ENCODE measurements at regions not wholly inside any gene's neighbourhood (a gene's known extent, or its start where the extent isn't known, plus 50 kb on each side); places are given as distances from the start of the nearest gene placed in this dataset.

GRCh38 chr2:8405334-8405733, 276.5 kb upstream of the ID2 start:
- TF ChIP-seq YY1 (IDR thresholded peaks at IDR 0.05; ENCODE audit: insufficient read depth, insufficient read length) (no peak), ZNF274 (IDR thresholded peaks at IDR 0.05; ENCODE audit: low read depth, low read length) (no peak), SUZ12 (IDR thresholded peaks at IDR 0.05; ENCODE audit: extremely low read depth, insufficient read depth, insufficient read length) (no peak)

Data from NT2/D1 (cell line).